ENCODE measurements at regions not wholly inside any gene's neighbourhood (a gene's known extent, or its start where the extent isn't known, plus 50 kb on each side); places are given as distances from the start of the nearest gene placed in this dataset.
"Not testable (repeated sequence)": the region's sequence is repeated elsewhere in the genome, so short reads cannot be mapped to it uniquely, and the experiment has no call there.

DNA sequence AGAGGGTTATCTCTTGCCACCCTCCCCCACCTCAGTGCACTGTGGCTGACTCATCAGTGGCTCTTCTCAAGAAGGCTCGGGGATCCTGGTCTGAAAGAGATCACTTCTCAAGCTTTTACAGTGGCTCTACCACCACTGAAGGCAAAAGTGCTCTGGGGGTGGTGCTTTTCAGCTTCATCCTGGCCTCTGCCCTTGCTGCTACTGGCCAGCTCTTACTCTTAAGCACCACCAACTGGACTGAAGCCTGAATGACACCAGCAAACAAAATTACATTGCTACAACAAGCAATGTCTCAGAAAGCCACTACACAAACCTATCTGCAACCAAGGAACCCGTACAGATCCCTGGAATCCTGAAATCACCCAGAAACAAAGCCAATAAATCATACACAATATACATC lies 402.1 kb downstream of the EPHA7 start:
- no peaks in the 10 kb centered on the region for H3K36me3 ChIP-seq
- no peaks in the 10 kb centered on the region for H4K20me1 ChIP-seq
- no peak overlapping the region for H3K4me2 ChIP-seq
- H3K27ac ChIP-seq: no peak overlapping the region
- H3K27me3 ChIP-seq: no peaks in the 10 kb centered on the region
- H3K4me1 ChIP-seq: no peaks in the 10 kb centered on the region
- no peaks in the 10 kb centered on the region for H3K9me3 ChIP-seq (replicated peaks in 1 of 11)
- TF ChIP-seq Cebpa-rat (IDR thresholded peaks at IDR 0.05): no peak
- no peak overlapping the region for H3K9ac ChIP-seq
- no peak overlapping the region for H3K4me3 ChIP-seq

GRCh38 chr6:93013054-93013453 lies 406.3 kb downstream of the EPHA7 start:
- Histone ChIP-seq H3K27me3 (no peaks in the 10 kb centered on the region), H4K20me1 (no peaks in the 10 kb centered on the region), H3K36me3 (no peaks in the 10 kb centered on the region), H3K27ac (no peak overlapping the region), H3K9me3 (replicated peaks in 1 of 11) (no peaks in the 10 kb centered on the region), H3K9ac (no peak overlapping the region), H3K4me2 (no peak overlapping the region), H3K4me1 (no peaks in the 10 kb centered on the region), H3K4me3 (no peak overlapping the region)
- no peak for TF ChIP-seq Cebpa-rat (IDR thresholded peaks at IDR 0.05)

GRCh38 chr6:93008375-93008774 lies 411.0 kb downstream of the EPHA7 start:
- no peaks in the 10 kb centered on the region for H3K4me1 ChIP-seq
- no peaks in the 10 kb centered on the region for H3K36me3 ChIP-seq
- H3K4me2 ChIP-seq: no peak overlapping the region
- H3K4me3 ChIP-seq: no peak overlapping the region
- H4K20me1 ChIP-seq: no peaks in the 10 kb centered on the region
- H3K27me3 ChIP-seq: no peaks in the 10 kb centered on the region
- no peak for TF ChIP-seq Cebpa-rat (IDR thresholded peaks at IDR 0.05)
- H3K9me3 ChIP-seq (replicated peaks in 1 of 11): no peaks in the 10 kb centered on the region
- no peak overlapping the region for H3K9ac ChIP-seq
- H3K27ac ChIP-seq: no peak overlapping the region

- Histone ChIP-seq H3K27me3 (no peaks in the 10 kb centered on the region), H3K9me3 (replicated peaks in 1 of 11) (no peaks in the 10 kb centered on the region), H3K4me1 (peaks cover 0 to 5% (median 0%) of the 10 kb centered on the region in 10 experiments; a peak in 1 of 20 replicates), H3K4me2 (no peak overlapping the region), H4K20me1 (no peaks in the 10 kb centered on the region), H3K9ac (no peak overlapping the region), H3K36me3 (no peaks in the 10 kb centered on the region), H3K4me3 (no peak overlapping the region), H3K27ac (no peak overlapping the region)
- no peak for TF ChIP-seq Cebpa-rat (IDR thresholded peaks at IDR 0.05)
These were observed 429.7 kb downstream of the EPHA7 start for GRCh38 chr6:92989656-92990055.

GRCh38 chr6:92979281-92979680 lies 440.1 kb downstream of the EPHA7 start:
- no peak overlapping the region for H3K4me3 ChIP-seq
- no peak overlapping the region for H3K4me2 ChIP-seq
- no peak overlapping the region for H3K27ac ChIP-seq
- no peaks in the 10 kb centered on the region for H3K27me3 ChIP-seq
- no peaks in the 10 kb centered on the region for H3K9me3 ChIP-seq (replicated peaks in 1 of 11)
- no peaks in the 10 kb centered on the region for H4K20me1 ChIP-seq
- no peak for TF ChIP-seq Cebpa-rat (IDR thresholded peaks at IDR 0.05)
- no peaks in the 10 kb centered on the region for H3K36me3 ChIP-seq
- no peak overlapping the region for H3K9ac ChIP-seq
- no peaks in the 10 kb centered on the region for H3K4me1 ChIP-seq

DNA sequence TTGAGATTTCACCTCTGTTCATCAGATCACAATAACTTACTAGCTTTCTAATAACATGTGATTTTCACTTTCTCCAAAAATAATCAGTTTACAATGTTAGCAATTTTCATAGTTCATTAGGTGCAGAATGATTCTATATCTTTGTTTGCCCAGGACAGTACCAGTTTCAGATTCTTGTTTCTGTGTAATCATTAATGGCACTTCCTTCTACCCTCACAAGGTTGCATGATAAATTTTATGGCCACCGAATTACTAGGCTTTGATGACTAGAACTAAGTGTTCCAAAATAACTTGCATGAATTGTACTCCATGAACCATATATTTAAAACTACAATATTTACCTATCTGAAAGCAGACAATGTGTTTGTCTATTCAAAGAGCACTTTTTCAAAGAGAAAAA lies 442.3 kb downstream of the EPHA7 start:
- Histone ChIP-seq H3K4me3 (no peak overlapping the region), H3K4me1 (no peaks in the 10 kb centered on the region), H3K9me3 (replicated peaks in 1 of 11) (no peaks in the 10 kb centered on the region)

DNA sequence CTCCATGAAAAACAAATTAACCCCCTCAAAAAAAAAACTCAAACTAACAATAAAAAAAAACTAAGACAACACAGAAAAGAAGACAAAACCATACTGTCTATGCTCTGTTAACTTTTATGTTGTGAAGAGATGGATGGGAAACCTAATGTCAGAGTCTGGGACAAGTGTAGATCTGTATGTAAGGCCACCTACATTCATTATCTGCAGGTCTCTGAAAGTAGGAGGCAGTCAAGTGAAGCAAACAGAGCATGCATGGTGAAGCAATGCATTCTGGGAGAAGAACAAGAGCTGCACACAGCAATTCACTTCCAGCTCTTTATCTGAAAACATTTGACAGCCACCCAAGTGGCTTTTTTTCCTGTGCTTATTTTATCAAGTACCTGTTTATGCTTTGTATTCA lies 452.0 kb downstream of the EPHA7 start:
- Histone ChIP-seq H3K9ac (no peak overlapping the region), H3K4me2 (no peak overlapping the region), H4K20me1 (no peaks in the 10 kb centered on the region), H3K36me3 (no peaks in the 10 kb centered on the region), H3K27me3 (no peaks in the 10 kb centered on the region), H3K27ac (no peak overlapping the region), H3K9me3 (replicated peaks in 1 of 11) (no peaks in the 10 kb centered on the region), H3K4me1 (peaks cover 0 to 10% (median 3%) of the 10 kb centered on the region in 10 experiments; a peak in 8 of 20 replicates), H3K4me3 (no peak overlapping the region)
- TF ChIP-seq Cebpa-rat (IDR thresholded peaks at IDR 0.05): no peak

More for the DNA sequence above, 442.3 kb downstream of the EPHA7 start:
- no peak for TF ChIP-seq Cebpa-rat (IDR thresholded peaks at IDR 0.05)
- H3K36me3 ChIP-seq: no peaks in the 10 kb centered on the region
- H3K4me2 ChIP-seq: no peak overlapping the region
- no peak overlapping the region for H3K27ac ChIP-seq
- no peaks in the 10 kb centered on the region for H3K27me3 ChIP-seq
- H3K9ac ChIP-seq: no peak overlapping the region
- H4K20me1 ChIP-seq: no peaks in the 10 kb centered on the region

DNA sequence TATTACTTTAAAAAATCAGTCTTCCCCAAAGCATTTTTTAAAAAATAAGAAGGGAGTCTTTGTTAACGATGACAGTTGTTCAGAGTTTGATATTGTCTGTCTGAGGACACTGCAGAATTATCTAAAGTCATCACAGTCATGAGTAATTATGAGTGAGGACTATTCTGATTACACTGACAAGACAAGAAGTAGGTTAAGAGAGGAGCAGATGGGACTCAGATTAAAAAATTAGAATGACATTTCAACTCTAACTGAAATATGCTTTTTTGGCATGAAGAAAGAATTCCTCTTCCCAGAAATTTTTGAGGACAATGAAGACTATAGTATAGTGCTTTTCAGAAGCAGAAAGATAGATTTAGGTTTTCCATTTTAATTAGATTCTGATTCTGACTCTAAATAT lies 456.5 kb downstream of the EPHA7 start:
- no peaks in the 10 kb centered on the region for H4K20me1 ChIP-seq
- no peak overlapping the region for H3K4me3 ChIP-seq
- peaks cover 16 to 30% (median 22%) of the 10 kb centered on the region in 11 experiments for H3K9me3 ChIP-seq (replicated peaks in 1 of 11)
- peaks cover 0 to 10% (median 3%) of the 10 kb centered on the region in 10 experiments; a peak in 8 of 20 replicates for H3K4me1 ChIP-seq
- H3K4me2 ChIP-seq: no peak overlapping the region
- no peak overlapping the region for H3K9ac ChIP-seq
- TF ChIP-seq Cebpa-rat (IDR thresholded peaks at IDR 0.05): no peak
- H3K27ac ChIP-seq: no peak overlapping the region
- no peaks in the 10 kb centered on the region for H3K27me3 ChIP-seq
- no peaks in the 10 kb centered on the region for H3K36me3 ChIP-seq

GRCh38 chr6:92952111-92952510 lies 467.2 kb downstream of the EPHA7 start:
- H3K4me2 ChIP-seq, H4K20me1 ChIP-seq, H3K9ac ChIP-seq, H3K36me3 ChIP-seq, H3K27me3 ChIP-seq, H3K4me1 ChIP-seq, H3K4me3 ChIP-seq, H3K27ac ChIP-seq: not testable (repeated sequence)
- H3K9me3 ChIP-seq (replicated peaks in 1 of 11): peaks cover 0 to 11% (median 0%) of the 10 kb centered on the region in 11 experiments; a peak in 6 of 22 replicates

DNA sequence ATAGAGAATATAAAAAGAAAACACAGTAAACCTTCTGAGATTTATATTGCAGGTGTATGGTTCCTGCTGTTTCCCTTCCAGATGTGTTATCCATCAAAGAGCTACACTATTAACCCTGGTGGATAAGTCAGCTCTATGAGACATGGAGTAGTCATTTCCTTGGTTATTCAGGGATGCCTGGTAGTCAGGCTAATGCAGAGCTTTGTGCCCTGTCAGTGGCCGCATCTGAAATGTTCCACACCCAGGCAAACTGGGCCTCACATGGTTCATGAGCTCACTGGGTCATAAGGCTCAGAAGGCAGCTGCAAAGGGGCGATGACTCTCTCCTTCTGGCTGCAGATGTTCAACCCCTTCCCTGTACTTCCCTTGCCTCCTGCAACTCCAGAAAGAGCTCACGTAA lies 473.6 kb downstream of the EPHA7 start:
- Histone ChIP-seq H3K9ac (no peak overlapping the region), H3K27ac (no peak overlapping the region), H3K9me3 (replicated peaks in 1 of 11) (no peaks in the 10 kb centered on the region), H4K20me1 (no peaks in the 10 kb centered on the region), H3K4me1 (no peaks in the 10 kb centered on the region), H3K4me2 (no peak overlapping the region), H3K27me3 (no peaks in the 10 kb centered on the region), H3K36me3 (no peaks in the 10 kb centered on the region), H3K4me3 (no peak overlapping the region)
- TF ChIP-seq Cebpa-rat (IDR thresholded peaks at IDR 0.05): no peak

DNA sequence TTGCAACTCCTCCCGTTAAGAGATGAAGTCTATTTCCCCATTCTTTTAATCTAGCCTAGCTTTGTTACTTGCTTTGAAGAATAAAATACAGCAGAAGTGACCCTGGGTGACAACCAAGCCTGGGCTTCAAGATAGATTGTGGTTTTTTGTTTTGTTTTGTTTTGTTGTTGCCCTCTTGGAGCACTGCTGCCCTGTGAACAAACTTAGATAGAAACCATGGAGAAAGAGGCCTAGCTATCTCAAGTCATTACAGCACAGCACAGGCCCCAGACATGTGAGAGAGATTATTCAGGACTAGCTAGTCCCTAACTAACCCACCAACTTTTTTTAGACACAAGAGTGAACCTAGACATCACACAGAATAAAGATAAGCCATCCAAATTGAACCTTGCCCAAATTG lies 475.2 kb downstream of the EPHA7 start:
- no peaks in the 10 kb centered on the region for H4K20me1 ChIP-seq
- no peak for TF ChIP-seq Cebpa-rat (IDR thresholded peaks at IDR 0.05)
- no peak overlapping the region for H3K4me3 ChIP-seq
- no peak overlapping the region for H3K9ac ChIP-seq
- no peaks in the 10 kb centered on the region for H3K27me3 ChIP-seq
- no peaks in the 10 kb centered on the region for H3K4me1 ChIP-seq
- no peak overlapping the region for H3K27ac ChIP-seq
- no peaks in the 10 kb centered on the region for H3K9me3 ChIP-seq (replicated peaks in 1 of 11)
- no peak overlapping the region for H3K4me2 ChIP-seq
- no peaks in the 10 kb centered on the region for H3K36me3 ChIP-seq

Data from BLaER1 treated with 17β-estradiol and CSF1 and Interleukin-3, amounts not matched to agents 10 nM and 100 nM (cell line).